ENCODE measurements at regions not wholly inside any gene's neighbourhood (a gene's known extent, or its start where the extent isn't known, plus 50 kb on each side); places are given as distances from the start of the nearest gene placed in this dataset.

GRCh38 chr3:154614601-154615000 is 184.6 kb upstream of the GPR149 start:
- Histone ChIP-seq H3K4me3 (no peak overlapping the region), H3K27ac (no peak overlapping the region)

DNA sequence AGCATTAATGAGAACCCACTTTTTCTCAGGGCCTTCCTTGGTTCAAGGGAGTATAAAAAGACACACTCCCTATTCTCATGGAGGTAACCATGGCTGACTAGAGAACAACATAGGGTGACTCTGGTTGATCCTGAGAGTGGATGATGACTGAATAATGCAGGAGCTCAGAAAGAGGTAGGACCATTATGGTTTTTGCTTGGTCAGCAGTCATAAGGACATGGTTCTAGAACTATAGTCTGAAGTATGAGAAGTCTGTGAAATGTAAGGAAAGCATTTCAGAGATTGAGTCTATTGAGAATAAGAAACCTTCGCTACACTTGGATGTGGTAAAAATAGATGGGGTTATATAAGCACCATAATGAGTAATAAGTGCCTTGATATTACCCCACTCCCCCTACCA is 184.1 kb upstream of the GPR149 start:
- Histone ChIP-seq H3K4me3 (no peak overlapping the region), H3K27ac (no peak overlapping the region)

DNA sequence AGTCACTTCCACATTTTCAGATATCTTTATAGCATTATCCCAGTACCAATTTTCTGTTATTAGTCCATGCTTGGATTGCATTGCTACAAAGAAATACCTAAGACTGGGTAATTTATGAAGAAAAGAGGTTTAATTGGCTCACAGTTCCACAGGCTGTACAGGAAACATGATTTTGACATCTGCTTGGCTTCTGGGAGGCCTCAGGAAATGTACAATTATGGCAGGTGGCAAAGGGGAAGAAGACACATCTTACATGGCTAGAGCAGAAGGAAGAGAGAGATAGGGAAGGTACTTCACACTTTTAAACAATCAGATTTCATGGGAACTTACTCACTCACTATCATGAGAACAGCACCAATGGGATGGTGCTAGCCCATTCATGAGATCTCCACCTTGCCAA is 172.3 kb upstream of the GPR149 start:
- H3K4me3 ChIP-seq, result no peak overlapping the region
- no peak overlapping the region for H3K27ac ChIP-seq

DNA sequence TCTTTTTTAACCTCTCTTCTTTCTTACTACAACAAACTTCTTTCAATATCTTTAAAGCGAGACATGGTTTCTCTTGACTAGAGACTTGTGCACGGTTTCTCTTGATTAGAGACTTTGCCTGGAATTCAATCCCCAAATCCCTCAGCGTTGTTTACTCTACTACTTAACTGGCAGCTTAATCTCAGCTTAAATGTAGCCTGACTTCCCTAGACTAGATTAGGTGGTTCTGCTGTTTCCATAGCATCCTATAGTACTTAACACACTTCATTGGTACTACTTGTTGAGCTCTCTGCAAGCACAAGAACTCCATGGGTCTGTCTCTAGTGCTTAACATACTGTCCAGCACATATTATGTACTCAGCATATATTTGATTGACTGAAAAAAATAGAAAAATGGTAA is 168.2 kb upstream of the GPR149 start:
- Histone ChIP-seq H3K27ac (no peak overlapping the region), H3K4me3 (no peak overlapping the region)

DNA sequence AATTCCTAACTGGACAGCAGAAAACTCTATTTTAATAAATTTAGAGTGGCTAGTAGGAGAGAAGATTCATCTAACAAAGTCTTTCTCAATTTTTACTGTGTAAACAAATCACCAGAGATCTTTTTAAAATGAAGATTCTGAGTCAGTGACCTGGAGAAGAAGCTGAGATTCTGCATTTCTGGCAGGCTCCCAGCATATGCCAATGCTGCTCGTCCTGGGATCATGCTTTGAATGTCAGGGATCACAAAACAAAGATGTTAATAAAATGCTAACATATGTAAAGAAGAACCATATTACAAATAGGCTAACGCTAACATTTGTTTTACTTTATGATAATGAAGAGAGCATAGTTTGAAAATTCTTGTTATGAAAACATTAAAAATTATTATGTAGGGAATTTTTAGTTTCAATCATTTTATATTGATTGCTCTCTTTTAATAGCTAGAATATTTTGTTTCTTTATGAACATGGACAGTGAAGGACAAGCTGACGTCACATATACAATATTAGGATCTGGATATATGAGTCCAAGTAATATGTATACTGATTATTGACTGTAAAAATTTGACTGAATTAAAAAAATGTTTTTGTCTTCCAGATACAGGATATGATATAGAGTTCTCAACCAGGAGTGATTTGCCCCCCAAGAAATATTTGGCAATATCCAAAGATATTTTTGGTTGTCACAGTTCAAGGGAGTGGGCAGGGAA is 160.8 kb upstream of the GPR149 start:
- H3K27ac ChIP-seq, result no peak overlapping the region
- no peak overlapping the region for H3K4me3 ChIP-seq

DNA sequence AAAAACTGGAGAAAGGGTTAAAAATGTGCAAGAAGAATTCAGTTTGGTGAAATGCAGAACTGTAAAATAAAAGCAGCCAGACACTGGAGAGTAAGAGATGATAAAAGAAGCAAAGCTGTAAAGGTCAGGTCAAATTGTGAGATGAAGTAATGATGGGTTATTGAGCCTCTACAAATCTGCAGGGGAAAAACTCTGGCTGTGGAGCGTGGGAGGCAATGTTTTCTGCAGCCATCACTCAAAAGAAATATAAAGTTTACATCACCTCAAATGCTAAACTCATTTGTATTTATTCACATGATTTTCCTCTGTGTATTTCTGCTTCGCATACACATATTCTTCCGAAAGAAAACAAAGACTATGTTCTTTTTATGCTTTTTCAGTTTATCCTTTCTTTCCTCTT is 158.8 kb upstream of the GPR149 start:
- H3K27ac ChIP-seq, result no peak overlapping the region

GRCh38 chr3:154584974-154585373 is 155.0 kb upstream of the GPR149 start:
- Histone ChIP-seq H3K4me3 (no peak overlapping the region), H3K27ac (no peak overlapping the region)

More for the DNA sequence above, 158.8 kb upstream of the GPR149 start:
- H3K4me3 ChIP-seq, result no peak overlapping the region

DNA sequence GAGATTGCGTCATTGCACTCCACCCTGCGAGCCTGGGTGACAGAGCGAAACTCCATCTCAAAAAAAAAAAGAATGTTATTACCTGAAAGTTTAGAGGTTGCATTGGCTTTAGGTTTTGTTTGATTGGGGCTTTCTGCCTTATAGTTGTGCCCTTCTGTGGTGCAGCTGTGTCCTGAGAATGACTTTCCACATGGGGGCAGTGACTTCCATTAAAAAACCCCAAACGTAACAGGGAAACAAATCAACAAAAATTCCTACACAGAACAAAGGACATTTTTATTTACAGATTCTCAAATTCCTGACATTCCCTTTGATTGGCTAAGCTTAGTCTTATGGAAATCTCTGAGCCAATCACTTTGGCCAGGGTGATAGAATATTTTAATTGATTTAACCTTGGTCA is 154.1 kb upstream of the GPR149 start:
- no peak overlapping the region for H3K4me3 ChIP-seq
- no peak overlapping the region for H3K27ac ChIP-seq

GRCh38 chr3:154583086-154583634 is 153.2 kb upstream of the GPR149 start:
- H3K4me3 ChIP-seq, result no peak overlapping the region
- H3K27ac ChIP-seq, result no peak overlapping the region

- H3K4me3 ChIP-seq, result no peak overlapping the region
- H3K27ac ChIP-seq, result no peak overlapping the region
Measured at GRCh38 chr3:154582501-154582900, 152.5 kb upstream of the GPR149 start.

- no peak overlapping the region for H3K4me3 ChIP-seq
Measured at GRCh38 chr3:154571553-154572226, 141.7 kb upstream of the GPR149 start.

GRCh38 chr3:154568064-154568463 is 138.1 kb upstream of the GPR149 start:
- no peak overlapping the region for H3K27ac ChIP-seq
- no peak overlapping the region for H3K4me3 ChIP-seq

More at GRCh38 chr3:154571553-154572226, 141.7 kb upstream of the GPR149 start:
- H3K27ac ChIP-seq, result no peak overlapping the region

DNA sequence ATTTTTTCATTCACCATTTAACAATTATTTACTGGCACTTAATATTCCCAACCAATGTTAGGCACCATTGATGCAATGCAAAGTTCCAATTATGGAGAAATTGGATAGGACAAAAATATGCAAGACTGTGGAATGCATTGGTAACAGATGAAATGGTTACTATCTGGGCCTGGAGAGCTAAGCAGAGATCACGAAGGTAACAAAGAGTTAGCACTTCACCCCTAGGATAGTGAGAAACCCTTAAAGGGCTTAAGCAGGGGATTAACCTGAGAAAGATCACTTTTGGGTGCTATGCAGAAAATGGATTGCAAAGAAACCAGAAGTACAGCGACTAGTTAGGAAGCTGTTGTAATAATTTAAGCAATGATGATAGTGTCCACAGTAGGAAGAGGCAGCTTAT is 129.6 kb upstream of the GPR149 start:
- Histone ChIP-seq H3K4me3 (no peak overlapping the region), H3K27ac (no peak overlapping the region)

DNA sequence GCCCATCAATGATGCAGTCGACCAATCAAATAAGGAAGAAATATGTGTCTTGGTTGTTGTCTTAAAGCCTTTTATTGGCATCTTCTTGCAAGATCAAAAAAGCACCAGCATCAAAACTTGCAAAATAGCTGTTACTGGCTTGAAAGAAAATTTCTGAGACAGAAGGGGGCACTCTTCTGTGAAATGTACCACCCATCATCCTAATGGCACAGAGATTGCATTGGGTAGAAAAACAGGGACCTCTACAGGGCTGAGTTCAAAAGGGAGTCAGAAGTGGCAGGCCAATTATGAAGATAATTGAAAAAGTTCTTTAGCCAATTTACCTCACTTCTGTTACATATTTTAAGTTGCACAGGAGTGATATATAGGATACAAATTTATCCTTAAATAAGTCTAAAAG is 122.3 kb upstream of the GPR149 start:
- no peak overlapping the region for H3K27ac ChIP-seq

DNA sequence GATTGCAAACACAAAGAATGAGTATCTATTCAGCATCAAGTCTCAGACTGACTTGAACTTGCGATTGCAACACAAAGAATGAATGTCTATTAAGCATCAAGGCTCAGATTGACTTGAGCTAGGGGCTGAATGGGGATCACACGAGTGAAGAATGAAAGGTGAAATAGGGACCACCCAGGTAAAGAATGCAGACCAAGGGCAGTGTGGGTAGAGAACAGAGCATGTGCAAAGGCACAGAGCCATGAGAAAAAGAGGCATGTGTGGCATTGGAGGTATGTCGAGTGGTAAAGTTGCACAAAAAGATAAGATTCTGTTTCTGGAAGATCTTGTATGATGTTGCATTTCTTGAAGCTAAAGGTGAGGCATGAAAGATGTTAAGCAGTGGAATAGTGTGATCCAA is 119.4 kb upstream of the GPR149 start:
- Histone ChIP-seq H3K4me3 (no peak overlapping the region), H3K27ac (no peak overlapping the region)

More for the DNA sequence above, 122.3 kb upstream of the GPR149 start:
- H3K4me3 ChIP-seq, result no peak overlapping the region

DNA sequence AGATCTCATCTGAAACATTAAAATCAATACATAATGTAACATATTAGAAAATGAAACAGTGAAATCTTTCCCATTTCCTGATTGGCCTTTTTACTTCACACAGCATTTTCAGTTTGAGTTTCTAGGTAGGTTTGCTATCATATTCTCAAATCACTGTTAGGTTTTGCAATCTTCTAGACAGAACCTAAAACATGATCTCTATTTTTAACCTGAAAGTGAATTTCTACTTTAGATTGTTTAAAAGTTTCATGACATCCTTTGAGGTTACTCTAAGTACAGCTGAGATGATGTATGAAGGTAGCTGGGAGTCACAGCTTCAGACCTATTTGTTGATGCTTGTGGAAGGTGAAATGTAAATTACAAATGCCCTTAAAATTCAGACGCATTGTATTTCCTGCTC is 118.4 kb upstream of the GPR149 start:
- no peak overlapping the region for H3K4me3 ChIP-seq

DNA sequence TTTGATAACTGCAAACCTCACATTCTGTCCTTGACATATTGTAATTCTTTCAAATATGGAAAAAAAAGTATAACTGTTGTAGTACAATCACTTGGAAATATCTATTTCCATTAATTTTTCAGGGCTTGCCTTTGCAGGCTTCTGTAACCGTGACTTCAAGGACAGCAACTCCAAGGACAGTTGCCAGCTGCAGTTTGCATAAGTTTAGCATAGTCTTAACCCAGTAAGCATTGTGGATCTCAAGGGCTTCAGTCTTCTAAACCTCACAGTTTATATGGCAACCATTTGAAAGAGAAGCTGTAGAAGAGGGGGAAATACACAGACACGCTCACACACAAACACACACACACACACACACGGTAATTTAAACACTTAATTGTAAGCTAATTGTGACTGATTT is 112.8 kb upstream of the GPR149 start:
- Histone ChIP-seq H3K27ac (no peak overlapping the region), H3K4me3 (no peak overlapping the region)

More for the DNA sequence above, 118.4 kb upstream of the GPR149 start:
- no peak overlapping the region for H3K27ac ChIP-seq

GRCh38 chr3:154540950-154541604 is 111.1 kb upstream of the GPR149 start:
- H3K27ac ChIP-seq, result no peak overlapping the region
- no peak overlapping the region for H3K4me3 ChIP-seq

- no peak overlapping the region for H3K4me3 ChIP-seq
- H3K27ac ChIP-seq, result no peak overlapping the region
Measured at GRCh38 chr3:154538566-154539360, 108.8 kb upstream of the GPR149 start.

DNA sequence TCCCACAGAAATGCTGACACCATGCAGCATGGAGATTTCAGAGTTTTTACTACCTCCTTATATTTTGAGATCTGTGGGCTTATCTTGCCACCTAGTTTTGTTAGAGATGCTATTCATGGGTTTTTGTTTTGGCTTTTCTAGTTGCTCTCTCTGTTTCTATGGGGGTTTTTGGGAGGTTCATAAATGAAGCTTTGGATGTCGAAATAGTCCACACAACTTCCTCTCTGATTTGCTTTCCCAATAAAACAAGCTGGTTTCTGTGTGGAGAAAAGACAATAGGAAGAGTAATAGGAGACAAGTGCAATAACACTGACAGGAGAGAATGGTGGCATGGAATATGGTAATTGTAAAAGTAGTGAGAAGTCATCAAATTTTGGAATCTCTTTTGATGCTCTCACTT is 106.8 kb upstream of the GPR149 start:
- Histone ChIP-seq H3K4me3 (no peak overlapping the region), H3K27ac (no peak overlapping the region)
